Neural progenitor cell (in vitro differentiated cells): ENCODE measurements at regions not wholly inside any gene's neighbourhood (a gene's known extent, or its start where the extent isn't known, plus 50 kb on each side); places are given as distances from the start of the nearest gene placed in this dataset.

Experiments
- DNase-seq: peaks from one replicate; pipeline ENCODE4 v3.0.0-alpha.2; 2016; ENCODE audit warnings: low spot score
- H2AFZ ChIP-seq: fragments of 200-600 bp; sonication (generic); replicated peaks from 2 replicates; pipeline ENCODE4 v1.6.1; 2016; ENCODE audit warnings: antibody characterized with exemption
- H3F3A ChIP-seq: fragments of 200-600 bp; sonication (generic); 2 replicates; pipeline ENCODE4 v1.6.1; 2016; ENCODE audit warnings: antibody characterized with exemption, low read depth
- H3K27ac ChIP-seq: fragments of 200-600 bp; sonication (generic); 2 replicates; pipeline ENCODE4 v1.5.1; 2016; ENCODE audit warnings: mild to moderate bottlenecking
- H3K27me3 ChIP-seq: fragments of 200-600 bp; sonication (generic); 2 replicates; pipeline ENCODE4 v1.6.1; 2016; ENCODE audit warnings: mild to moderate bottlenecking, moderate library complexity
- H3K36me3 ChIP-seq: fragments of 200-600 bp; sonication (generic); 2 replicates; pipeline ENCODE4 v1.5.1; 2016
- H3K4me1 ChIP-seq: fragments of 200-600 bp; sonication (generic); 2 replicates; pipeline ENCODE4 v1.6.1; 2016; ENCODE audit warnings: mixed run types
- H3K4me2 ChIP-seq: fragments of 200-600 bp; sonication (generic); 2 replicates; pipeline ENCODE4 v1.6.1; 2016
- H3K4me3 ChIP-seq: fragments of 200-600 bp; sonication (generic); 2 replicates; pipeline ENCODE4 v1.5.1; 2016
- H3K79me2 ChIP-seq: fragments of 200-600 bp; sonication (generic); 2 replicates; pipeline ENCODE4 v1.6.1; 2016; ENCODE audit warnings: low read depth
- H3K9ac ChIP-seq: fragments of 200-600 bp; sonication (generic); 2 replicates; pipeline ENCODE4 v1.6.1; 2016
- H3K9me3 ChIP-seq: fragments of 200-600 bp; sonication (generic); 2 replicates; pipeline ENCODE4 v1.5.1; 2016; ENCODE audit warnings: low read depth
- H4K20me1 ChIP-seq: fragments of 200-600 bp; sonication (generic); 2 replicates; pipeline ENCODE4 v1.6.1; 2016; ENCODE audit warnings: low read depth
- H3K27ac Mint-ChIP-seq: 3 replicates; pipeline ENCODE4 v1.8.0; 2021; ENCODE audit warnings: mixed read lengths
- H3K27me3 Mint-ChIP-seq: 2 replicates; pipeline ENCODE4 v1.8.0; 2022; ENCODE audit warnings: low read depth, mild to moderate bottlenecking, inconsistent platforms, moderate library complexity, mixed read lengths; ENCODE audit not compliant: insufficient read depth
- H3K36me3 Mint-ChIP-seq: 3 replicates; pipeline ENCODE4 v1.8.0; 2021; ENCODE audit warnings: mixed read lengths
- H3K4me1 Mint-ChIP-seq: 3 replicates; pipeline ENCODE4 v1.8.0; 2021; ENCODE audit warnings: mixed read lengths
- H3K4me3 Mint-ChIP-seq: 3 replicates; pipeline ENCODE4 v1.8.0; 2021; ENCODE audit warnings: mild to moderate bottlenecking, moderate library complexity, mixed read lengths
- H3K9me3 Mint-ChIP-seq: 3 replicates; pipeline ENCODE4 v1.8.0; 2020; ENCODE audit warnings: mixed read lengths
- EZH2 ChIP-seq: fragments of 200-600 bp; sonication (generic); IDR thresholded peaks from 2 replicates; pipeline ENCODE4 v1.6.1; 2017; ENCODE audit warnings: antibody characterized with exemption, mild to moderate bottlenecking, moderate library complexity
- EZH2phosphoT487 ChIP-seq: fragments of 200-600 bp; sonication (generic); IDR thresholded peaks from 2 replicates; pipeline ENCODE4 v1.6.1; 2017; ENCODE audit warnings: antibody characterized with exemption
- TF ChIP-seq, protein P1 (sequence below): fragments of 200-600 bp; sonication (generic); IDR thresholded peaks from 2 replicates; pipeline ENCODE4 v1.5.1; 2017; ENCODE audit warnings: antibody characterized with exemption, mild to moderate bottlenecking

DNA sequence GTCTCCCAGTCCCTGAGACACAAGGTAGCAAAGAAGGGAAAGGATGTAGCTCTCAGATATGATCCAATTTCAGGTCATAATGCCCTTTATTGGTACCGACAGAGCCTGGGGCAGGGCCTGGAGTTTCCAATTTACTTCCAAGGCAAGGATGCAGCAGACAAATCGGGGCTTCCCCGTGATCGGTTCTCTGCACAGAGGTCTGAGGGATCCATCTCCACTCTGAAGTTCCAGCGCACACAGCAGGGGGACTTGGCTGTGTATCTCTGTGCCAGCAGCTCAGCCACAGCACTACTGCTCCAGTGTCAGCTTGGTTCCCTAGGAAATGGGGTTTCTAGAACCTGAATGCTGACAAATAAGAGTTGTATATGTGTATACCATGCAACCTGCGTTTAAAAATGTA lies 74.6 kb upstream of the PRSS58 start:
- no peaks in the 10 kb centered on the region for H3K79me2 ChIP-seq
- H3K36me3 ChIP-seq = no peaks in the 10 kb centered on the region
- no peak overlapping the region for H2AFZ ChIP-seq
- H3K4me3 Mint-ChIP-seq = no peak overlapping the region
- H3K27ac Mint-ChIP-seq = no peak overlapping the region
- H3K4me1 Mint-ChIP-seq = peaks cover 20% of the 10 kb centered on the region
- peaks cover 11% of the 10 kb centered on the region for H3K4me1 ChIP-seq
- DNase-seq = no peak
- no peak overlapping the region for H3K4me3 ChIP-seq
- H3F3A ChIP-seq = peaks cover 6% of the 10 kb centered on the region
- H3K36me3 Mint-ChIP-seq = no peaks in the 10 kb centered on the region
- H3K4me2 ChIP-seq = no peak overlapping the region
- H3K9me3 Mint-ChIP-seq = no peaks in the 10 kb centered on the region
- no peak overlapping the region for H3K27ac ChIP-seq
- H3K27me3 Mint-ChIP-seq = peaks cover 10% of the 10 kb centered on the region
- H3K9ac ChIP-seq = no peak overlapping the region
- H3K9me3 ChIP-seq = no peaks in the 10 kb centered on the region
- peaks cover 8% of the 10 kb centered on the region for H4K20me1 ChIP-seq
- TF ChIP-seq, protein P1, sequence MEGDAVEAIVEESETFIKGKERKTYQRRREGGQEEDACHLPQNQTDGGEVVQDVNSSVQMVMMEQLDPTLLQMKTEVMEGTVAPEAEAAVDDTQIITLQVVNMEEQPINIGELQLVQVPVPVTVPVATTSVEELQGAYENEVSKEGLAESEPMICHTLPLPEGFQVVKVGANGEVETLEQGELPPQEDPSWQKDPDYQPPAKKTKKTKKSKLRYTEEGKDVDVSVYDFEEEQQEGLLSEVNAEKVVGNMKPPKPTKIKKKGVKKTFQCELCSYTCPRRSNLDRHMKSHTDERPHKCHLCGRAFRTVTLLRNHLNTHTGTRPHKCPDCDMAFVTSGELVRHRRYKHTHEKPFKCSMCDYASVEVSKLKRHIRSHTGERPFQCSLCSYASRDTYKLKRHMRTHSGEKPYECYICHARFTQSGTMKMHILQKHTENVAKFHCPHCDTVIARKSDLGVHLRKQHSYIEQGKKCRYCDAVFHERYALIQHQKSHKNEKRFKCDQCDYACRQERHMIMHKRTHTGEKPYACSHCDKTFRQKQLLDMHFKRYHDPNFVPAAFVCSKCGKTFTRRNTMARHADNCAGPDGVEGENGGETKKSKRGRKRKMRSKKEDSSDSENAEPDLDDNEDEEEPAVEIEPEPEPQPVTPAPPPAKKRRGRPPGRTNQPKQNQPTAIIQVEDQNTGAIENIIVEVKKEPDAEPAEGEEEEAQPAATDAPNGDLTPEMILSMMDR = no peak
- TF ChIP-seq EZH2phosphoT487 = no peak
- no peaks in the 10 kb centered on the region for H3K27me3 ChIP-seq

DNA sequence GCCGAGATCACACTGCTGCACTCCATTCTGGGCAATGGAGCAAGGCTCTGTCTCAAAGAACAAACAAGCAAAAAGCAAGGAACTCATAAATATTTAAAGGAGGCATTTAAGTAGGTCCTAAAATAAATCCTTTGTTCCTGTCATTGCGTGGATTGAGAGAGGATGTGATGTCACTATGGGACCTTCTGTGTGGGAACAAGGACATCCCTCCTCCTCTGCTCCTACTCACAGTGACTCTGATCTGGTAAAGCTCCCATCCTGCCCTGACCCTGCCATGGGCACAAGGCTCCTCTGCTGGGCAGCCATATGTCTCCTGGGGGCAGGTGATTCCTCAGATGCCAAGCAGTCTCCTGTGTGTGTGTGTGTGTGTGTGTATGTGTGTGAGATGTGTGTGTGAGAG lies 74.1 kb upstream of the PRSS58 start:
- H3K27me3 ChIP-seq = no peaks in the 10 kb centered on the region
- H4K20me1 ChIP-seq = peaks cover 9% of the 10 kb centered on the region
- no peaks in the 10 kb centered on the region for H3K79me2 ChIP-seq
- H3K9me3 Mint-ChIP-seq = no peaks in the 10 kb centered on the region
- H3K4me2 ChIP-seq = no peak overlapping the region
- no peak overlapping the region for H3K27ac ChIP-seq
- peaks cover 11% of the 10 kb centered on the region for H3K27me3 Mint-ChIP-seq
- no peaks in the 10 kb centered on the region for H3K9me3 ChIP-seq
- DNase-seq = no peak
- no peaks in the 10 kb centered on the region for H3K36me3 ChIP-seq
- no peak overlapping the region for H3K9ac ChIP-seq
- H3F3A ChIP-seq = peaks cover 7% of the 10 kb centered on the region
- no peak overlapping the region for H2AFZ ChIP-seq
- no peak overlapping the region for H3K4me3 ChIP-seq
- peaks cover 12% of the 10 kb centered on the region for H3K4me1 ChIP-seq
- H3K36me3 Mint-ChIP-seq = no peaks in the 10 kb centered on the region
- no peak for TF ChIP-seq EZH2phosphoT487
- TF ChIP-seq, protein P1 = no peak
- no peak for TF ChIP-seq EZH2
- no peak overlapping the region for H3K27ac Mint-ChIP-seq
- no peak overlapping the region for H3K4me3 Mint-ChIP-seq
- peaks cover 22% of the 10 kb centered on the region for H3K4me1 Mint-ChIP-seq

DNA sequence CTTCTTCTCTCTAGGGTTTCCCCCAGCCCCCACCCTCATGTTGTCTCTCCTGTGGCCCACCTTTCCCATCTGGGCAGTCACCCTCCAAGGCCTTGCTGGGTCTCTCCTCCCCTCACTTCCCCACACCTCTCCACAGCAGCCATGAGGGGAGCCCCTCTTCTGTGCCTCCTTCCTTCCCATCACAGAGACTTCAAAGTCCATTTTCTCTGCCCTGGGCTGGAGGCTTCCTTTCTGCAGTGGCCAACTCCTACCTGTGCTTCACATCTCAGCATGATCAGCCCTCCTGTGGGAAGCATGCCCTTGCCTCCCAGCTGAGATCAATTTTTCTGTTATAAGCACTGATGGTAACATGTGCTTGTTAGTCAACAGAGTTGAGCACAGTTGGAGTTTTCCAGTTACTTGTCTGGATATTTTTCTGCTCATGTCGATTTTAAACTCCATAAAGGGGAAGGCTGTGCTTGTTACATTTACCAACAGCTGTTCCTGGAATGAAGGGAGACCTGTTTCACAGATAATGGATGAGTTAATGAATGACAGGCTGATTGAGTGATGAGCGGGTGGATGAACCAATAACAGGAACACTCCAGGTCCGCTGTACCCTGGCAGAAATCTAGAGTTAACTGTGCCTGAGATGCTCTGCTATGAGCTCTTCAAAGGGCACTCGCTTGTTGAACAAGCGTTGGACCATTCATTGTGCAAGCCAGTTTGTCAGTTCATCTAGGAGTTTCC lies 71.4 kb upstream of the PRSS58 start:
- no peaks in the 10 kb centered on the region for H3K36me3 Mint-ChIP-seq
- H3K4me1 Mint-ChIP-seq = peaks cover 25% of the 10 kb centered on the region
- TF ChIP-seq EZH2phosphoT487 (no peak), EZH2 (no peak)
- TF ChIP-seq, protein P1 = no peak
- H3K4me1 ChIP-seq = peaks cover 12% of the 10 kb centered on the region
- H3K9me3 ChIP-seq = no peaks in the 10 kb centered on the region
- H3K9me3 Mint-ChIP-seq = no peaks in the 10 kb centered on the region
- peaks cover 9% of the 10 kb centered on the region for H4K20me1 ChIP-seq
- H3K27me3 ChIP-seq = no peaks in the 10 kb centered on the region
- no peak overlapping the region for H3K4me3 Mint-ChIP-seq
- H3K9ac ChIP-seq = no peak overlapping the region
- H3K27me3 Mint-ChIP-seq = peaks cover 11% of the 10 kb centered on the region
- no peak overlapping the region for H3K27ac ChIP-seq
- peaks cover 7% of the 10 kb centered on the region for H3F3A ChIP-seq
- no peaks in the 10 kb centered on the region for H3K36me3 ChIP-seq
- H3K4me2 ChIP-seq = no peak overlapping the region
- no peak for DNase-seq
- no peaks in the 10 kb centered on the region for H3K79me2 ChIP-seq
- no peak overlapping the region for H2AFZ ChIP-seq
- peak overlapping the region; percentile 94 for H3K27ac Mint-ChIP-seq
- no peak overlapping the region for H3K4me3 ChIP-seq
